GM12864 (cell line): ENCODE measurements at regions not wholly inside any gene's neighbourhood (a gene's known extent, or its start where the extent isn't known, plus 50 kb on each side); places are given as distances from the start of the nearest gene placed in this dataset.
"Not testable (repeated sequence)": the region's sequence is repeated elsewhere in the genome, so short reads cannot be mapped to it uniquely, and the experiment has no call there.

Experiments used
- DNase-seq: peaks from one replicate; pipeline ENCODE4 v3.0.0-alpha.2; 2011; ENCODE audit warnings: low read depth
- H3K4me3 ChIP-seq: 2 replicates; pipeline ENCODE4 v1.5.1; 2011; ENCODE audit warnings: mild to moderate bottlenecking, low read depth, low read length, control low read depth
- CTCF ChIP-seq: IDR thresholded peaks from 2 replicates; pipeline ENCODE4 v1.5.1; 2011; ENCODE audit warnings: low read depth, mild to moderate bottlenecking, moderate library complexity, low read length, control low read depth, inconsistent platforms; ENCODE audit errors: missing control alignments

- no peak for TF ChIP-seq CTCF
- DNase-seq: no peak
- H3K4me3 ChIP-seq: no peak overlapping the region
These were observed 158.7 kb upstream of the NBPF11 start for GRCh38 chr1:148310807-148311206.

GRCh38 chr1:148309940-148310500 lies 157.9 kb upstream of the NBPF11 start:
- TF ChIP-seq CTCF: no peak

GRCh38 chr1:148308832-148309458 lies 156.9 kb upstream of the NBPF11 start:
- no peak for DNase-seq
- TF ChIP-seq CTCF: no peak
- H3K4me3 ChIP-seq: no peak overlapping the region

More at GRCh38 chr1:148309940-148310500, 157.9 kb upstream of the NBPF11 start:
- H3K4me3 ChIP-seq: no peak overlapping the region
- DNase-seq: no peak

- H3K4me3 ChIP-seq: no peak overlapping the region
These were observed 155.6 kb upstream of the NBPF11 start for GRCh38 chr1:148307583-148308185.

GRCh38 chr1:148304935-148305334 lies 152.9 kb upstream of the NBPF11 start:
- not testable (repeated sequence) for H3K4me3 ChIP-seq, DNase-seq

More at GRCh38 chr1:148307583-148308185, 155.6 kb upstream of the NBPF11 start:
- no peak for TF ChIP-seq CTCF
- DNase-seq: no peak

GRCh38 chr1:148302586-148303364 lies 150.7 kb upstream of the NBPF11 start:
- peak overlapping the region; percentile 46 for H3K4me3 ChIP-seq
- not testable (repeated sequence) for DNase-seq

- H3K4me3 ChIP-seq, DNase-seq: not testable (repeated sequence)
These were observed 145.8 kb upstream of the NBPF11 start for GRCh38 chr1:148297852-148298251.

GRCh38 chr1:148296511-148296910 lies 144.4 kb upstream of the NBPF11 start:
- no peak overlapping the region for H3K4me3 ChIP-seq
- DNase-seq: no peak
- TF ChIP-seq CTCF: no peak
